ENCODE measurements at regions not wholly inside any gene's neighbourhood (a gene's known extent, or its start where the extent isn't known, plus 50 kb on each side); places are given as distances from the start of the nearest gene placed in this dataset.

DNA sequence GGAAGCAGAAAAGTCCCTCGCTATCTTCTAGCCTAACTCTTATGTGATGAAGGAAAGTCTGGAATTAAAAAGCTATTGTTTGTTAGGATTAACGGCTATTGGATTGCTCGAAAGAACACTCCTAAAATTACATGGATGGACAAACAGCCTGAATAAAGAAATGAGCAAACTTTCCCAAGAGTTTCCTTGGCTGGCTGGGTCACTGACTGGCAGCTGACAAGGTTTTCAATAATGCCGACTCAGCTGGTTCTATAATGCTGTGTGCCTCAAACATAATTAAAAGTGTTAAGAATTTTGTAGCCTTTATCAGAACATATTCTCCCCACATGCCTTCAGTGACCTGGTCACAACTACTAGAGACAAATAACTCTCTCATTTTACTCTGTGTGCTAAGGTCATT, 142.9 kb upstream of the ADAMTS9 start:
- no peak for DNase-seq (ENCODE audit: low read depth in 2 of 2)
- TF ChIP-seq, protein P1, sequence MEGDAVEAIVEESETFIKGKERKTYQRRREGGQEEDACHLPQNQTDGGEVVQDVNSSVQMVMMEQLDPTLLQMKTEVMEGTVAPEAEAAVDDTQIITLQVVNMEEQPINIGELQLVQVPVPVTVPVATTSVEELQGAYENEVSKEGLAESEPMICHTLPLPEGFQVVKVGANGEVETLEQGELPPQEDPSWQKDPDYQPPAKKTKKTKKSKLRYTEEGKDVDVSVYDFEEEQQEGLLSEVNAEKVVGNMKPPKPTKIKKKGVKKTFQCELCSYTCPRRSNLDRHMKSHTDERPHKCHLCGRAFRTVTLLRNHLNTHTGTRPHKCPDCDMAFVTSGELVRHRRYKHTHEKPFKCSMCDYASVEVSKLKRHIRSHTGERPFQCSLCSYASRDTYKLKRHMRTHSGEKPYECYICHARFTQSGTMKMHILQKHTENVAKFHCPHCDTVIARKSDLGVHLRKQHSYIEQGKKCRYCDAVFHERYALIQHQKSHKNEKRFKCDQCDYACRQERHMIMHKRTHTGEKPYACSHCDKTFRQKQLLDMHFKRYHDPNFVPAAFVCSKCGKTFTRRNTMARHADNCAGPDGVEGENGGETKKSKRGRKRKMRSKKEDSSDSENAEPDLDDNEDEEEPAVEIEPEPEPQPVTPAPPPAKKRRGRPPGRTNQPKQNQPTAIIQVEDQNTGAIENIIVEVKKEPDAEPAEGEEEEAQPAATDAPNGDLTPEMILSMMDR (IDR thresholded peaks at IDR 0.05; ENCODE audit: low read depth, low read length), result no peak
- no peak overlapping the region for H3K4me3 ChIP-seq (replicated peaks in 1 of 2; ENCODE audit: low read depth in 2 of 2, low read length in 2 of 2)

DNA sequence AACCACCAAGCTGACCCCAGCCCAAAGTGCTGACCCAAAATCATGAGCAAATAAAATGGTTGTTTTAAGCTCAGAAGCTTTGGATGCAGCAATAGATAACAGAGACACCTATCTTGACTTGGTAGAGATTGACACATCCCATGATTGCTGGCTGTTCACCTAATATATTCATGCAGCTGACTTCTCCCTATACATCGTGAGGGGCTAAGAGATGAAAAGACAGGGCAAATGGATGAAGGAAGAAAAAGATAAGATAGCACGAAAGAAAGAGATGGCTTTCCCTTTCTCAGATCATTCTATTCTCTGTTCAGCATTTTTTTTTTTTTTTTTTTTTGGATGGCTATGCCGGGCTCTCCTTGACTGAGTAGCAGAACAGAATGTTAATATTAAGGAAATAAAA, 141.5 kb upstream of the ADAMTS9 start:
- no peak overlapping the region for H3K4me3 ChIP-seq (replicated peaks in 1 of 2; ENCODE audit: low read depth in 2 of 2, low read length in 2 of 2)
- DNase-seq (ENCODE audit: low read depth in 2 of 2), result no peak
- TF ChIP-seq, protein P1 (IDR thresholded peaks at IDR 0.05; ENCODE audit: low read depth, low read length), result no peak

DNA sequence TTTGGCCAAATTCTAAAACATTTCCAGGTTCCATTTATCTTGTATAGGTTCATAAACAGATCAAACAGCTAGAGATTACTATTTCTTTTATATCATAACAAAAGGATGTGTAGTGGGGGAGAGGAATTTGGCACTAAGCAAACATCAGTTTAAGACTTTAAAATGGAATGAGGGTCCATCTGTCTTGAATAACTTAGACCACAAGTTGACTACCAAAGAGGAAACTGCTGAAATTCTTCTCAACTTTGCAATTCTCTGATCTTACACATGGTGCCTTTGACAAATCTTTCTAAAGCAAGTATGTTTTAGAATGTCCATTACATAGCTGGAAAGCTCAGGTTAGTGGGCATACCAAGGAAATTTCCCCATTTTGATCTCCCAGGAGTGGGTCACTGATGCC, 140.5 kb upstream of the ADAMTS9 start:
- DNase-seq (ENCODE audit: low read depth in 2 of 2), result no peak
- no peak overlapping the region for H3K4me3 ChIP-seq (replicated peaks in 1 of 2; ENCODE audit: low read depth in 2 of 2, low read length in 2 of 2)
- TF ChIP-seq, protein P1 (IDR thresholded peaks at IDR 0.05; ENCODE audit: low read depth, low read length), result no peak

DNA sequence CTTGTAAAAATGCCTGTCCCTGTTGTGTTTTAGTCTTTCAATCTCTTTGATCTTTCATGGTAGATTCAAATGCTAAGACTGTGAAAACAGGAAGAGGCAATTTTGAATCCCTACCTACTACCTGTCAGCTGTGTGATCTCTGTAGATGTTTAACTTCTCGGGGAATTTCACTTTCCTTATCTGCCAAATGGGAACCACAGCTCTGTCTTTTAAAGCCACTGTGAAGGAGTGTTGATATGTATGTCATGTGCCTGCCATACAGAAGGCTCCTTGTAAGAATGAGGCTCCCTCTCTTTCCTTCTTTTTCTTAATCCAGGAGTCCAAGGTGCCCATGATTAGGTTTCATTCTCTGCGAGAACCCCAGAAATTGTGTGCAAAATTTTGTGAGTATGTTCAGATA, 139.6 kb upstream of the ADAMTS9 start:
- no peak for DNase-seq (ENCODE audit: low read depth in 2 of 2)
- TF ChIP-seq, protein P1 (IDR thresholded peaks at IDR 0.05; ENCODE audit: low read depth, low read length), result no peak

DNA sequence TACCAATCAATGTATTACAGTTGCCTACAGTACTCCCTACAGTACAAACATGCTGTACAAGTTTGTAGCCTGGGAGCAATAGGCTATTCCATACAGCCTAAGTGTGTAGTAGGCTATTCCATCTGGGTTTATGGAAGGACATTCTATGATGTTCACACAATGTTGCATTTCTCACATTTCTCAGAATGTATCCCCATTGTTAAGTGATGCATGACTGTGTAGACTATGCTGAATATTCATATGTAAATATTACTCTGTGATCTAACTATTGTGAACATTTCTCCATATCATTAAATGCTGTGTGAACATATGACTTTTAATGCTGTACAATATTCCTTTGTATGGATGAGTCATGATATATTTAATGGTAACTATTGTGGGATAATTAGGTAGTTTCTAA, 139.2 kb upstream of the ADAMTS9 start:
- TF ChIP-seq, protein P1 (IDR thresholded peaks at IDR 0.05; ENCODE audit: low read depth, low read length), result no peak
- no peak overlapping the region for H3K4me3 ChIP-seq (replicated peaks in 1 of 2; ENCODE audit: low read depth in 2 of 2, low read length in 2 of 2)
- DNase-seq (ENCODE audit: low read depth in 2 of 2), result no peak

More for the DNA sequence above, 139.6 kb upstream of the ADAMTS9 start:
- H3K4me3 ChIP-seq (replicated peaks in 1 of 2; ENCODE audit: low read depth in 2 of 2, low read length in 2 of 2), result no peak overlapping the region

DNA sequence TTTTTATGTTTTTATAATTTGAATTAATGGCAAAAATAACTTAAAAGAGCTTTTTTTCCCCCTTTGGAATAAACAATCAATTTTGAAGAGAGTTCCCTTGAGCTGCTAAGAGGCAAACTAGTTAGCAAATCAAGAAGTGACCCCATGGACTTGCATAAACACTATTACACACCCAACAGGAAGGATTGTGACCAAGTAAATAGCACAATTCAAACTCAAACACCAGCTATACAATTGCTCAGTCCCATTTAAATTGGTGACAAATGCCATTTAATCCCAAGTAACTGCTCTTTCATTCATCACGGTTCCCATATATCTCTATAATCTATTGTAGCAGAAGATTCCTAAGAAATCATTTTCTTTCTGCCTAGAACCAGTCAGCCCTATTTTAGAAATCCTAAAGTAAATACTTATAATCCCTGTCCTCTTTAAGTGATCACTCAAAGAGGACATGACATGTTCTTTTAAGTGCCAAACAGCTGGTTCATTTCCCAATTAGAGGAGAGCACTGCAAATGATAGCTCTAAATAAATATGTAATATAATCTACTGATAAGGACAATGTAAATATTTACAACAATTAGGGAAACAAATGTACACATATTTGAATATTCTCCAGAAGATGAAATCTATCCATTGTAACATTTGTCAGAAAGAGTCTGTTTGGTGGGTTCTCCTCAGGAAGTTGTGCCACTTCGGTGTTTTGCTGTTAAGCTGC, 137.8 kb upstream of the ADAMTS9 start:
- no peak overlapping the region for H3K4me3 ChIP-seq (replicated peaks in 1 of 2; ENCODE audit: low read depth in 2 of 2, low read length in 2 of 2)
- DNase-seq (ENCODE audit: low read depth in 2 of 2), result no peak
- TF ChIP-seq, protein P1 (IDR thresholded peaks at IDR 0.05; ENCODE audit: low read depth, low read length), result no peak
